Activated naive CD8-positive, alpha-beta T cell treated with anti-CD3 and anti-CD28 coated beads for 36 hours (primary cell): ENCODE measurements at regions not wholly inside any gene's neighbourhood (a gene's known extent, or its start where the extent isn't known, plus 50 kb on each side); places are given as distances from the start of the nearest gene placed in this dataset.
A peak's percentile ranks its signal among the peaks of the same experiment; 100 is the strongest.
"Not testable (repeated sequence)": the region's sequence is repeated elsewhere in the genome, so short reads cannot be mapped to it uniquely, and the experiment has no call there.

ENCODE experiments used
- DNase-seq: peaks from one replicate; pipeline ENCODE4 v3.0.0; 2021
- H3K27ac Mint-ChIP-seq: one replicate; pipeline ENCODE4 v1.8.0; 2022; ENCODE audit warnings: mild to moderate bottlenecking, moderate library complexity, mixed read lengths
- H3K27me3 Mint-ChIP-seq: one replicate; pipeline ENCODE4 v1.8.0; 2022; ENCODE audit warnings: mild to moderate bottlenecking, mixed read lengths
- H3K36me3 Mint-ChIP-seq: one replicate; pipeline ENCODE4 v1.8.0; 2021; ENCODE audit warnings: mild to moderate bottlenecking, mixed read lengths
- H3K4me1 Mint-ChIP-seq: one replicate; pipeline ENCODE4 v1.8.0; 2021; ENCODE audit warnings: mixed read lengths
- H3K4me3 Mint-ChIP-seq: one replicate; pipeline ENCODE4 v1.8.0; 2022; ENCODE audit warnings: mild to moderate bottlenecking, moderate library complexity, mixed read lengths
- H3K9me3 Mint-ChIP-seq: one replicate; pipeline ENCODE4 v1.8.0; 2022; ENCODE audit warnings: mixed read lengths

- Mint-ChIP-seq H3K36me3 (no peaks in the 10 kb centered on the region), H3K4me1 (peaks cover 5% of the 10 kb centered on the region), H3K27me3 (no peaks in the 10 kb centered on the region), H3K27ac (no peak overlapping the region), H3K9me3 (no peaks in the 10 kb centered on the region), H3K4me3 (no peak overlapping the region)
- no peak for DNase-seq
These were observed 1725.5 kb downstream of the MRPL39 start for GRCh38 chr21:23881783-23882182.

DNA sequence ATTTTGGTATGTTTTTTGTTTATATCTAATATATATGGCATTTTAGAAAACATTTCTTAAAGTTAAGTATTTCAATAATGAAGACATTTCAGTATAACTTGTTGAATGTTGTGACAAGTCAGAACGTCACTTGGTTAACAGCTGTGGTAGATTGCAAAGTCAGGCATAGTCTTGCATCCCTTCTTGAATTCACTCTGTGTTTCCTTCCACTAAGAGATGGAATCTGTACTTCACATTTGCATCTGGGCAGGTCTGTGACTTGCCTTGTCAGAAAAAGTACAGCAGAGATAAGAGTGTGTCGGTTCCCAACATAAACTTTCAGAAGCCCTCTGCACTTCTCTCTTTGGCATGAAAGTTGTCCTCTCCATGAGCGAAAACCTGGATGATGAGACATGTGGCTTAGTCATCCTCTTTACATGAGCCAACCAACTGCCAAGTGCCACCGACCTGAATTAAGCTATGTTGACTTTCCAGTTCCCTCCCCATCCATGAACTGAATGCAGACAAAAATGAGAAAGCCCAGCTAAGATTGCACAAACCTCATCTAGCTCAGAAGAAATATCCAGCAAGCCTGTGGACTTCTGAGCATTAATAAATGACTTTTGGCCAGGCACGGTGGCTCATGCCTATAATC is 1730.2 kb downstream of the MRPL39 start:
- Mint-ChIP-seq H3K9me3 (no peaks in the 10 kb centered on the region), H3K4me3 (no peak overlapping the region), H3K27me3 (no peaks in the 10 kb centered on the region), H3K36me3 (no peaks in the 10 kb centered on the region), H3K4me1 (peaks cover 2% of the 10 kb centered on the region), H3K27ac (no peak overlapping the region)
- no peak for DNase-seq

DNA sequence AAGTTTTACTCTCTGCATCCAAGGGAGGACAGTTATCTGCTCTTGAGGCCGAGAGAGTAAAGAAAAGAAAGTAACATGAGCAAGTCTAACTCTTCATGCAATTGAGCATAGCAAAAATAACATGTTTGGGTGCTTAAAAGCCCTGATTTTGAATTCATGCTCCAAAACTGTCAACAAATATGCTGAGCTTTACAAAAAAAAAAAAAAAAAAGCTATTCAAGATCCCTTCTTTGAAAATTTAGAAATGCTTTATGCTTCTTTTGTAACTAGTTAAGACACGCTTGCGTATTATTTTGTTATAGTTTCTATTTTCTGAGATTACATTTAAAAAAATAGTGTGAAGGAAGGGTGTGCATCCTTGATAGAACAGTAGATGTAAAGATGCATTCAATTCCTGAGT is 1733.0 kb downstream of the MRPL39 start:
- Mint-ChIP-seq H3K27me3 (no peaks in the 10 kb centered on the region), H3K4me3 (no peak overlapping the region), H3K36me3 (no peaks in the 10 kb centered on the region), H3K27ac (no peak overlapping the region), H3K4me1 (peaks cover 2% of the 10 kb centered on the region), H3K9me3 (no peaks in the 10 kb centered on the region)
- DNase-seq = no peak

DNA sequence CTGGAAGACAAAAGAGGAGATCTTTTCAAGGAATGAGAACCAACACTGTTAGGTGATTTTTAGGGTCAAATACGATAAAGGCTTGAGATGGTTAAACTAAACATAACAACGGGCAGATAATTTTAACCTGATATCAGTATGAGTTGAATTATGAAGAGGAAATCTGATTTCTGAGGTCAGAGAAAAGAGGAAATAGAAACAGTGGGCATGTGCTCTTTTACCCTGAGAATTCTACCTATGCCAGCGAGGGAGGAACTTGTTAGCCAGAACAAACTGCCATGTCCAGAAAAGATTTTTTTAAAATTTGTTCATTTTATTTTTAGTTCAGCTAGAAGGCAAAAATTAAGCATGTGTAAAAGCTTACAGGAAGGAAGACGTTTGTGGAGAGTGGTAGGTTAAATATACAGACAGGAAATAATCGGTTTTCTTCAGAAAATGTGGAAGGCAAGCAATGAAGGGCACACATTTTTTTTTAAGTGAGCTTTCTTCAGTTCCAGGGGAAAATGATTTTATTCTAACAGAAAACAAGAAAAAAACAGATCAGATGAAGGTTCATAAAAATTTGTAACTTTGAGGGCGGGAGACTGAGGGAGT is 1745.3 kb downstream of the MRPL39 start:
- Mint-ChIP-seq H3K9me3 (peaks cover 5% of the 10 kb centered on the region), H3K27me3 (no peaks in the 10 kb centered on the region), H3K27ac (peak overlapping the region; percentile 26), H3K36me3 (peaks cover 9% of the 10 kb centered on the region), H3K4me1 (peaks cover 26% of the 10 kb centered on the region), H3K4me3 (peak overlapping the region; percentile 29)
- DNase-seq = no peak

DNA sequence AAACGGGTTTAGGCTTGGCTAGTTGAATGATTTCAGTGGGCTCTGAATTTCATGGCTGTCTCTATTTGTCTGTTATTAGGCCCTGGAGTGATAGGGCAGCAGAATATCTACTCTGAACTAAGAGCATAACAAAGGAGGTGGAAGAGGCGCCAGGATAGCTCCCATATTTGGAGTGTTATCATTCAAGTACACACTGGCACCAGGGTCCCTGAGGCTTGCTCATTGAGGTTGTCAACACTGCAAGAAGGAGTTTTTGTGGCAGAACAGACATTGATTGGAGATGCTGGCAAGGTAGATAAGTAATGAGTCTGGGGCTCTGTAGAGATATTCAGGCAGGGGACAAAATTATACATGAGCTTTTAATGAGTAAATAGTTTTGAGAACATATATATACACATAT is 1748.4 kb downstream of the MRPL39 start:
- Mint-ChIP-seq H3K27ac (no peak overlapping the region), H3K36me3 (peaks cover 9% of the 10 kb centered on the region), H3K4me3 (no peak overlapping the region), H3K27me3 (no peaks in the 10 kb centered on the region), H3K4me1 (peaks cover 25% of the 10 kb centered on the region), H3K9me3 (peaks cover 5% of the 10 kb centered on the region)
- DNase-seq = no peak

DNA sequence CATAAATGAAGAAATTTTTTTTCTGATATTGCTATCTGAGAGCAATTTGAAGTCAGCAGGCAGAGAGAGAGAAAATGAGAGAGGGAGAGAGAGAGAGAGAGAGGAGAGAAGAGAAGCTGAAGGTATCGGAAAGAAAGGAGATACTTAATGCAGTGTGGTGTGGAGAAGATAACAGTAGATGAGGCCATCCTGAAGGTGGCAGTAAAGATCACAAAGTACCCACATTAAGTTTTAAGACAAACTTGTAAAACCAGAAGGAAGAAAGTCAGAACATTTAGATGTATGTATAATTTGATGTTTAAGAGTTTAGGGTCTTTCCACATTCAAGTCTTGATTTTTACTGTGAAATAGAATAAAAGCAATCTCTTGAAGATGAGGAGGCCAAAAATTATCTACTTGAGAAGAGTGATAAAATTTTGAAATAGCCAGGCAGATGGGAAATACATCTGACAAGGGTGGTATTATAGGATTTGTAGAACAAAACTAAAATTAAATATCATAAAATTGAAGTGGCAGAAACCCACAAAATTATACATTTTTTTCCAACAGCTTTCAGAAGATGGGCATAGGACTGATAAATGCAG is 1753.4 kb downstream of the MRPL39 start:
- peaks cover 4% of the 10 kb centered on the region for H3K27me3 Mint-ChIP-seq
- H3K27ac Mint-ChIP-seq = no peak overlapping the region
- H3K4me3 Mint-ChIP-seq = no peak overlapping the region
- H3K36me3 Mint-ChIP-seq = no peaks in the 10 kb centered on the region
- no peaks in the 10 kb centered on the region for H3K9me3 Mint-ChIP-seq
- DNase-seq = no peak
- H3K4me1 Mint-ChIP-seq = peaks cover 9% of the 10 kb centered on the region

GRCh38 chr21:23837564-23837963 is 1769.7 kb downstream of the MRPL39 start:
- Mint-ChIP-seq H3K36me3 (no peaks in the 10 kb centered on the region), H3K27ac (no peak overlapping the region), H3K4me1 (no peaks in the 10 kb centered on the region), H3K27me3 (no peaks in the 10 kb centered on the region), H3K4me3 (no peak overlapping the region), H3K9me3 (peaks cover 12% of the 10 kb centered on the region)
- no peak for DNase-seq

DNA sequence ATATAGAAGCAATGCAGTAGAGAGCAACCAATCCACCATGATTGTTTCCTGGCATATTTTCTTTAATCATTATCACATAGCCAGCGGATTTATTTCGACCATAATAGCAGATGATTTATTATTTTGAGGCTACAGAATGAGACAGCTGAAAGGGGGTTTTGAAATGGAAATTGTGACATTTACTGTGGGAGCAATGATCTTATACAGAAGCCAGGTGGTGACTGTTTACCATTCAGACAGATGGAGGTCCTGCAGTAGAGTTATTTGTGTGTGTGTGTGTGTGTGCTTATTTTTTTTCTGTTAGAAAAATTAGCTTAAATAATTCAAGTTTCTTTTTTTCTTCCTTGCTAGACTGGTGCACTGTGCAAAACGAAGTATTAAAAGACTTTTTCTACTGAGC is 1784.5 kb downstream of the MRPL39 start:
- Mint-ChIP-seq H3K36me3 (no peaks in the 10 kb centered on the region), H3K27ac (no peak overlapping the region), H3K27me3 (no peaks in the 10 kb centered on the region), H3K9me3 (no peaks in the 10 kb centered on the region), H3K4me3 (no peak overlapping the region), H3K4me1 (no peaks in the 10 kb centered on the region)
- no peak for DNase-seq

DNA sequence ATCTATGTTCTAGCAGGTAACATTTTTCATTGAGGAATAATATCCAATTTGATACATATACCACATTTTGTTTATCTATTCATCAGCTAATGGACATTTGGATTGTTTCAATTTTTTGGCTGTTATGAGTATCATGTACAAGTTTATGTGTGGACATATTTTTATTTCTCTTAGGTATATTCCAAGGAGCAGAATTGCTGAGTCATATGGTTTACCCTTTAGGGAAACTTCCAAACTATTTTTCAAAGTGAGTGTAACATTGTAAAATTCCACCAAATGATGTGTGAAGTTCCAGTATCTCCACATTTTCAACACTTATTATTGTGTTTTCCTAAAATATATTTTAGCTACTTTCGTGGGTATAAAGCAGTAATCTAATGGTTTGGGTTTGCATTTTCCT is 1789.9 kb downstream of the MRPL39 start:
- Mint-ChIP-seq H3K4me3 (no peak overlapping the region), H3K27me3 (no peaks in the 10 kb centered on the region), H3K36me3 (no peaks in the 10 kb centered on the region), H3K27ac (no peak overlapping the region), H3K4me1 (peaks cover 1% of the 10 kb centered on the region), H3K9me3 (no peaks in the 10 kb centered on the region)
- no peak for DNase-seq

- Mint-ChIP-seq H3K36me3 (no peaks in the 10 kb centered on the region), H3K27ac (no peak overlapping the region), H3K27me3 (no peaks in the 10 kb centered on the region), H3K4me3 (no peak overlapping the region), H3K9me3 (no peaks in the 10 kb centered on the region), H3K4me1 (peaks cover 6% of the 10 kb centered on the region)
- no peak for DNase-seq
These were observed 1794.8 kb downstream of the MRPL39 start for GRCh38 chr21:23812485-23812884.

- Mint-ChIP-seq H3K4me3 (no peak overlapping the region), H3K27me3 (no peaks in the 10 kb centered on the region), H3K4me1 (peaks cover 6% of the 10 kb centered on the region), H3K9me3 (no peaks in the 10 kb centered on the region), H3K27ac (no peak overlapping the region), H3K36me3 (no peaks in the 10 kb centered on the region)
- no peak for DNase-seq
These were observed 1795.5 kb downstream of the MRPL39 start for GRCh38 chr21:23811805-23812204.

- Mint-ChIP-seq H3K36me3 (no peaks in the 10 kb centered on the region), H3K9me3 (no peaks in the 10 kb centered on the region), H3K4me3 (no peak overlapping the region), H3K27me3 (no peaks in the 10 kb centered on the region), H3K4me1 (peaks cover 6% of the 10 kb centered on the region), H3K27ac (no peak overlapping the region)
- no peak for DNase-seq
These were observed 1797.7 kb downstream of the MRPL39 start for GRCh38 chr21:23809573-23809972.

DNA sequence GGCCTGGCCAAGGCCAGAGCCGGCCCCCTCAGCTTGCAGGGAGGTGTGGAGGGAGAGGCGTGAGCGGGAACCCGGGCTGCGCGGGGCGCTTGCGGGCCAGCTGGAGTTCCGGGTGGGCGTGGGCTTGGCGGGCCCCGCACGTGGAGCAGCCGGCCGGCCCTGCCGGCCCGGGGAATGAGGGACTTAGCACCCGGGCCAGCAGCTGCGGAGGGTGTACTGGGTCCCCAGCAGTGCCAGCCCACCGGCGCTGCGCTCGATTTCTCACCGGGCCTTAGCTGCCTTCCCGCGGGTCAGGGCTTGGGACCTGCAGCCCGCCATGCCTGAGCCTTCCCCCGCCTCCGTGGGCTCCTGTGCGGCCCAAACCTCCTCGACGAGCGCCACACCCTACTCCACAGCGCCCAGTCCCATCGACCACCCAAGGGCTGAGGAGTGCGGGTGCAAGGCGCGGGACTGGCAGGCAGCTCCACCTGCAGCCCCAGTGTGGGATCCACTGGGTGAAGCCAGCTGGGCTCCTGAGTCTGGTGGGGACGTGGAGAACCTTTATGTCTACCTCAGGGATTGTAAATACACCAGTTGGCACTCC is 1800.2 kb downstream of the MRPL39 start:
- DNase-seq, H3K4me1 Mint-ChIP-seq, H3K27me3 Mint-ChIP-seq, H3K9me3 Mint-ChIP-seq, H3K4me3 Mint-ChIP-seq, H3K36me3 Mint-ChIP-seq, H3K27ac Mint-ChIP-seq: not testable (repeated sequence)

GRCh38 chr21:23804866-23805265 is 1802.4 kb downstream of the MRPL39 start:
- peaks cover 5% of the 10 kb centered on the region for H3K4me1 Mint-ChIP-seq
- H3K4me3 Mint-ChIP-seq = no peak overlapping the region
- peaks cover 7% of the 10 kb centered on the region for H3K9me3 Mint-ChIP-seq
- H3K27me3 Mint-ChIP-seq = no peaks in the 10 kb centered on the region
- H3K36me3 Mint-ChIP-seq = peaks cover 2% of the 10 kb centered on the region
- no peak for DNase-seq
- no peak overlapping the region for H3K27ac Mint-ChIP-seq

GRCh38 chr21:23801292-23801691 is 1806.0 kb downstream of the MRPL39 start:
- H3K27ac Mint-ChIP-seq = peak overlapping the region; percentile 54
- peaks cover 7% of the 10 kb centered on the region for H3K9me3 Mint-ChIP-seq
- no peak for DNase-seq
- peaks cover 2% of the 10 kb centered on the region for H3K36me3 Mint-ChIP-seq
- no peaks in the 10 kb centered on the region for H3K27me3 Mint-ChIP-seq
- no peak overlapping the region for H3K4me3 Mint-ChIP-seq
- H3K4me1 Mint-ChIP-seq = peaks cover 5% of the 10 kb centered on the region

GRCh38 chr21:23799376-23799775 is 1807.9 kb downstream of the MRPL39 start:
- Mint-ChIP-seq H3K27ac (no peak overlapping the region), H3K36me3 (peaks cover 2% of the 10 kb centered on the region), H3K9me3 (peaks cover 7% of the 10 kb centered on the region), H3K4me3 (no peak overlapping the region), H3K4me1 (peaks cover 5% of the 10 kb centered on the region), H3K27me3 (no peaks in the 10 kb centered on the region)
- no peak for DNase-seq
